Hematopoietic multipotent progenitor cell treated with erythropoietin and hydrocortisone succinate and interleukin-3 and kit ligand, for 17 days (in vitro differentiated cells): ENCODE measurements at regions not wholly inside any gene's neighbourhood (a gene's known extent, or its start where the extent isn't known, plus 50 kb on each side); places are given as distances from the start of the nearest gene placed in this dataset.

Experiments used
- DNase-seq: peaks from one replicate; pipeline ENCODE4 v3.0.0-alpha.2; 2015; ENCODE audit warnings: low spot score

DNA sequence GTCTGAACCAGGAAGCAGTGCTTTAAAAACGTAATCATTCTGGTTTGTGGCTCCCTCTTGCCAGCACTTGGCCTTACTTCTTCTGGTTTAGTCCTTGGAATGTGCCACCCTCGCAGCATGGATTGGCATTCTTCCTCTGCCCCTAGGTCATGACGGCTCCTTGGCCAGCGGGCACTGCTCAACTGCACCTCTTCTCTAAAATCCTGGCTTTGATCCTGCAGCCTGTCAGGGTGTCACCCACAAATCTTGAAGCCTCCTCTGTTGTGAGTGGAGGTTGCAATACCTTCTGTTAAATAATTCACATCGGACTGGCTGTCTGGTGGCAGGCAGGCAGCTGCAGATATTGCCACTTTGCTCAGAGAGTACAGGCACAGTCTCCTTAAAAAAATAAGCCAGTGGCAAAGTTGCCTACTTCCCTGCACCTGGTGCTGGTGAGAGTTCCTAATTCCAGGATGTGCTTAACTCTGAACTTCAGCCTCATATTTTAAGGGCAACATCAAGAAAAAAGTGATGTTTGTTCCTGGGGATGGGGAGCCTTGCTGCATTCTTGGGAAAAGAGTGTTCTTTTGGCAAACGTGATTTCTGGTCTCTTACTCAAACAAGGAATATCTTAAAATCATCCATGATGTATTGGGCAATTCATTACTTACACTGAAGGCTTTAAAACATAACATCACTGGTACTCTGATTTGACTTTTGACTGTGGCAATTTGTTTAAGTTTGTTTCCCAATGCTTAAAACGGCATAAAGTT, 179.8 kb downstream of the FOXA2 start:
- no peak for DNase-seq

DNA sequence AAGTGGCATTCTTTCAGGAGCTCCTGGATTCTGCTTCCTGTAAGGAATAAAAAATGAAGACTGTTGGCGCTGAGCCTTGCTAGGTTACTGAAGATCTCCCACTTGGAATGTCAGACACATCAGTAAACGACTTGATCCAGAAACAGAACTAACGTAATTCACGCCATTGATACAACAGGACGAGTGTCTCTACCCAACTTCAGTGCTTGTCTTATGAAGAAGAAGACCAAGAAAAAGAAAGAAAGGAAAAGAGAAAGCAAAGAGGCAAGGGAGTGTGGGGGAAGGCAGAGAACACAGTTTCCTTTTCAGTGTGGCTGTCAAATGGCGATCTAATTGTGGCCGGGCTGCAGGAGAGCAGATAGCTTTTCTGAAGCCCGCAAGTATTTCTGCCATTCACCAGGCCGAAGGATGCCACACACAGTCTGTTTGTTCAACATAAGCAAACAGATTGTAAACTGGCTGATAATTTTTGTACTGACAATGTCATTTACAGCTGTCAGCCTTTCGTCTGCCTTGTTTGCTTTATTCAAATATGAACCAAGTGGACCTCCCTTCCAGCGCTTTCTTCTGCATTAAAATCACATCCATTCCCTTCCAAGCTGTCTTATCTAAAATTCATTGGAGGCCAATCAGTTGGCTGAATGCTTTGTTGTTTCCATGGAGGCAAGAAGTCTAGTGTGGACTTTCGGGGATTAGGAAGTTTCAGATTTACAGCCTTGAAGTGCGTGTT, 180.6 kb downstream of the FOXA2 start:
- DNase-seq = no peak

DNA sequence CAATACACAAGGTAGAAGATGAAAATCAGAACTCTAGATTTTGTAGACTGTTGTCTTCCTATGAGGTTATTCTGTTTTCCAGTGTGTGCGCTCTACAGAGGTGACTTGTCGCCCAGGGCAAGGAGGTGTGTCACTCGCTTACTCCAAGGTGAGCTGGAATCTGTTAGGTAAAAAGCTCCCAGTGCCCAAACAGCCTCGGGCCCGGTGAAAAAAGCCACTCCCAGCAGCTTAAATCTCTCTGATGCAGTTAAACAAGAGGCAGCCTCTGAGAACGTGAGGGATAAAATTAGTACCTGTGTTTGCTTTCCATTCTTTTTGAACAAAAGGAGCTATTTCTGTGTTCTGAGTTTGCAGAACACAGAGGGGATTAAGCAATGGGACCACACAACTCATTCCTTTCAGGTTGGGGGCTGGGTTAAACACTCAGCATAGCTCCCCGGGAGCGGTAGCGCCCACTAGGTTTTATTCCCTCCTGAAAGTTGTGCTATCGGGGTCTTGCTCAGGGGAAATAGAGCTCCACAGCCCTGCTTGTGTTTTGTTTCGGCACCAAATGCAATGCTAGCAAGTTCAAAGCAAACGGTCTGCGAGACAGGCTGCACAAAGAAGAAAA, 181.2 kb downstream of the FOXA2 start:
- no peak for DNase-seq

DNA sequence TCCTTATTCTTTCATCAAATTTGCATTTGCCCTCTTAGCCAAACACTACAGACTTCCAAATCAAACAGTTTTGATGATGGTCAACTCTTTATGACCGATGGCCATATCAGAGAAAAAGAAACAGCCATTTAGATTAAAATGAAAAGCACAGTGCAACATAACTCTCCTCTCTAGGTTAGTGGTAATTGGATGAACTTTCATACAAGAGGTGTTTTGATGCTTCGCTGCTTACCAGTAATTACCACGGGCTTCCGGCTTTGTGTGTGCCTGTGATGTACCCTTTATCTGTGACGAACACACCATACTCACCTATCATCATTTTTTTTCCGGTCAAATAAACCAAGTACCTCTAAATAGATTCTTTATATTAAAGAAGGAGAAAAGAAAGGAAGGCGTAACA, 181.8 kb downstream of the FOXA2 start:
- no peak for DNase-seq

DNA sequence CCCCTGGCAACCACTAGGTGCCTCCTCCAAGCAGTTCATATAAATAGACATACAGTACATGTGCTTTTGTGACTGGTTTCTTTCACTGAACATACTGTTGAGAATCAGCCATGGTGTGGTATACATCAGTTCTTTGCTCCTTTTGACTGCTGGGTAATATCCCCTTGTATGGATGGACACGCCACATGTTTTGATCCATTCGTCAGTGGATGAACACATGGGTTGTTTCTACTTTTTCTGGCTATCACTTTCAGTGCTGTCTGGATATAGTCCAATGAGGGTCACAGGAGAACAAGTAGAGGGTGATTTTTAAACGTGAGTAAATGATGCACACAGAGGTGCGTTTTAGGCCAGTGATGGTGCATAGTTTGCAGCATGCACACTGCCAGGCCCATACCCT, 183.9 kb downstream of the FOXA2 start:
- no peak for DNase-seq

DNA sequence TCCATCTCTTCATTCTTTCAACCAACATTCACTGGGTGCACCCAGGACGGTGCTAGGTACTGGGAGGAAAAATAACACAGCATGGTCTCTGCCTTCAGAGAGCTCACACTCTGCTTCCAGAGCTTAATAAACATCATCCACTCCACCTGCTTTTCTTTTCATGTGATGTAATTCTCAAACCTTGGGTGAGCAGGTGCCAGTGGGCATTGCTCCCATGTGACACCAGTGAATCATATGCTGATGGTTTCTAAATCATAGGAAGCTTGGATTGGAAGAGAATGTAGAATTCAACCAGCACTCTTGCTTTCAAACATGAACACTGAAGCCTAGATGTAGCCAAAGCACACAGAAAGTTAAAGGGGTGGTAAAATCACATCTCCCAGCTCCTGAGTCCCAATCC, 189.8 kb downstream of the FOXA2 start:
- no peak for DNase-seq

DNA sequence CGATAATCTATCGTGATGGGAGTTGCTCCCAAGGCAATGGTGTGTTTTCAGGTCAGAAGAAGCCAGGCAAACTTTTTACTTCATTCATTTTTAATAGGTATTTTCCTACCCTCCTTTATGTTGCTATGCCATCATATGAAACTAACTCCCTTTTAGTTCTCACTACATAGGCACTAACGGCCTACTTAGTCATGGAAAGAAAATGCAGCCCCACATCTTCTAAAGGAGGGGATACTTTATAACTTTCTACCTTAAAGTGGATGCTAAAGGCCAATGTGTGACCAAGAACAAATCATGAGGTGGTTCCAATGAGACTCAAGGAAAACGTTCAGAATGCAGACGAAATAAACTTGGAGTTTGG, 193.8 kb downstream of the FOXA2 start:
- no peak for DNase-seq

DNA sequence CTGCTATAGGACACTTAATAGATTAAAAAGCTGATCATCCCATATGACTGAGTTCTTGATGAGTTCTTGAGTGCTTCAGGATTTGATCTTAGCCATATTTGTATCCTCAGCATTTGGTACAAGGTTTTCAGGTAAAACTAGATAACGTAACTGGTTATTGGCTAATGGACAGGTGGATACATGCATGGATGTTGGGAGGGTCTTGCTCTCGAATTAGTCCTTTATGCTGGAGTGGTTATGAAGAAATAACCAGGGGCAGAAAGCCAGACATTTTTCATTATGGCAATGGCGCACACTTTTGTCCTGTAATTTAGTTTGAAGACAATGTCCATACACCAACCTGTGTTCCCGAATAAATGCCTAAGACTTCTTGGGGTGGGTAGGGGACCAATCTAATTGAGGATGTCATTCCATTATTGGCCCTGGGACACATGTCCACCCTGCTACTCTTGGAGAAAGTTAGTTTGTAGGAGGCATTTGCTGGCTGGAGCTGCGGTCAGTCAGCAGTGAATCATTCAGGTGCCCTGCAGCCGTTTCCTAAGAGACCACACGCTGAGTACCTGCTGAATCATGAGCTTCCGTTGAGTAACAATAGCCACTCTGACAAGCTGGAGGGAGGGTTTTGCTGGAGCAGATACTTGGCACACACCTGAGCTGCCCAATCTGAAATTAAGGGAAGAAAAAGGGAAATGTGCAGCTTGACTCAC, 194.4 kb downstream of the FOXA2 start:
- no peak for DNase-seq

DNA sequence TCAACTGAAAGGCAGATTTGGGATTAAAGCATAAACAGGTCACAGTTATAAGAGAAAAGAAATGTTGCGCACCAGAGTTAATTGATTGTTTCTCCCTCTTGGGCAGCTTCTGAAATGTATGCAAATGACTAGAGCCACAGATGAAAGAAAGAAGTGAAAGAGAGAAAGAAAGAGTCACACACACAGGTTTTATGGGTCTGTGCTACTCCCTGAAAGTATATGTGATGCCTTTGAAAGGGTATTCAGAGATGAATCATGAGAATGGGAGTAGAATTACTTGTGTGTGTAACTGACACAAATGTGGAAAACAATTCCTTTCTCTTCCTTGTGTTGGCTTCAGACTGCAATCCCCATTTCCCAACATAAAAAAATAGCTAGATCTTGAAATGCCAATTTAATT, 196.9 kb downstream of the FOXA2 start:
- no peak for DNase-seq

DNA sequence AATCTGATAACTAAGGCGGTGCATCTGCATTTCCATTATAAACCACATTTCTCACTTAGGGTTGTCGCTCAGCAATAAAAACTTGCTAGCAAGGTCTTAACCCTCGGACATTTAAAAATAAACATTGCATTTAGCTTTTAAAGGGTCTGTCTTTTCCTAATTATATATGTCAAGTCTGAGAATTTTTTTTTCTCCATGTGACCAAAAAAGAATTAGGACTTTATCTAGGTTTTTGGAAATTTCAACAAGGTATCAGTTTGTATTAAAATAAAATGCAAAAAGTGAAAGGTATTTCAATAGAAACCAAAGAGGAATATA, 198.1 kb downstream of the FOXA2 start:
- no peak for DNase-seq

DNA sequence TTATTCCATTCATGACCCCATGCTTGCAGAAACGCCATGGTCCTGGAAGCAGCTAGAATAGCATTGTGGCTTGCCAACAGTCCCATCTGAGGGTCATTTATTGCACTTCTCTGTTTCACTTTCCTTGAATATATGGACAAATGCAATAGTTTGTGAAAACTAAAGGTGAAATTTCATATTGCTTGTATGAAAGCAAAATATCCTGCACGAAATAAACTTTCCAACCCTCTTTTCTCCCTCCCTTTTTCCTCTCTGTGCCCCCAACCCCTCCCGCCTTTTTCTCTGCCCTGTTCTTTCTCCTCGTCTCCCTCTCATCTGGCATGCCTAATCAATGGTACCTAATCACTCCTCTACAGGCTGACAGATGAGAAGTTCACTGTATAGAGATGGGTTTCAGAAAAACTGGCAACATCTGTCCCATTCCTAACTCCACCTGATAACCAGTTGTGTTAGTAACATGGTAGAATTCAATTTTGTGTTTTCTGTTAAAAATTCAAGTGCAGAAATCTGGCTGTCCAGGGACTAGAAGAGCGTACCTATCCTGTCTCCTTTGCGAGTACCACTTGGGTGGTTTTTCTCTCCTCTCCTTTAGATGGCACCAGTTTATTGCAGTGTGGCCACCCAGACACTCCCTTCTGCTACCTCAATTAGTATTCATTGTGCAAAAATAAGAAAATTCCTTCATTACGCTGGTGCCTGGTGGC, 198.6 kb downstream of the FOXA2 start:
- DNase-seq = no peak

DNA sequence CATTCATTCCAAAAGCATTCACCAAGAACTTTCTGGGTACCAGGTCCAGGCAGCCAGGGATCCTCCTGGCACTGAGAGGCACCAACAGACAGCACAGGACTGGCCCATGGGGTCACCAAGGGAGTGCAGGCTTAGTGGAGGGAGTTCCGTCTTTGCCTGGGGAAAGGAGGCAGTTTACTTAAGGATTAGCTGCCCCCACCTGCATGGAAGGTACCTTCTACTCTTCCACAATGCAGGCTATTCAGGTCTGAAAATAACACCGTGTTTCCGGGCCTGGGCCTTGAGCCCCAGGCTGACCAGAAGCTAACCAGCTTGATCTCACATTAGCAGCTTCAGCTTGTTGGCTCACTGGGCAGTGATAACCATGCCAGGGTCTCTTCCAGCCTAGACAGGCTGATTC, 199.4 kb downstream of the FOXA2 start:
- DNase-seq = no peak

DNA sequence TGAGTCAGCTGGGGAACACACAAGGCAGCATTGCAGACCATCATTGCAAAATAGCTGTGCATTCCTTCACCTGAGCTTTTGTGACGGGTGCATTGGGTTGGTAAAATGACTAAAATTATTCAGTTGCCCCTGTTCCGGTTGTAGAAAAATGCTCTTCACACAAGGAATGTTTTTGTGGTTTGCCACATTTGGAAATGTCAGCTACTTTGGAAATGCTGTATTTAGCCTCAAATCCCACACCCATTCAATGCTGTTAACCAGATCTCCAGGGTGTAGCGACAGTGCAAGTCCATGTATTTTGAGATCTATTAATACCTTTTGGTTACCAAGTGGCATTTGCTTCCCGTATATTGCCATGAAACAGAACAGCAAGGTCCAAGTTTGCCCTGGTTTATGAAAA, 201.2 kb downstream of the FOXA2 start:
- no peak for DNase-seq

DNA sequence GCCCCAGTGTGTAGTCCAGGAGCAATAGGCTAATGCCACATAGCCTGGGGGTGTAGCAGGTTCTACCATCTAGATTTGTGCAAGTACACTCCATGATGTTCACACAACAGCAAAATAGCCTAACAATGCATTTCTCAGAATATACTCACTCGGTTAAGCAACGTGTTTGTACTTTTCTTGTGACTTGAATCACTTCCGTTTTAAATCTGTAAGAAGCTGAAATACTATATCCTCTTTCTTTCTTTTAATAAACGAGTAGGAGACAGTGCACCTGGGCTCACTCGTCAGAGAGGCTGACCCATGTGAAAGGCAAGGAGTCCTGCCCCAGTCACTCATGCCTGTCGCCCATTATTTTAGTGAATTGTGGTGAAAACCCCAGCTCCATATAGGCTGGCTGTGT, 201.6 kb downstream of the FOXA2 start:
- DNase-seq = no peak

DNA sequence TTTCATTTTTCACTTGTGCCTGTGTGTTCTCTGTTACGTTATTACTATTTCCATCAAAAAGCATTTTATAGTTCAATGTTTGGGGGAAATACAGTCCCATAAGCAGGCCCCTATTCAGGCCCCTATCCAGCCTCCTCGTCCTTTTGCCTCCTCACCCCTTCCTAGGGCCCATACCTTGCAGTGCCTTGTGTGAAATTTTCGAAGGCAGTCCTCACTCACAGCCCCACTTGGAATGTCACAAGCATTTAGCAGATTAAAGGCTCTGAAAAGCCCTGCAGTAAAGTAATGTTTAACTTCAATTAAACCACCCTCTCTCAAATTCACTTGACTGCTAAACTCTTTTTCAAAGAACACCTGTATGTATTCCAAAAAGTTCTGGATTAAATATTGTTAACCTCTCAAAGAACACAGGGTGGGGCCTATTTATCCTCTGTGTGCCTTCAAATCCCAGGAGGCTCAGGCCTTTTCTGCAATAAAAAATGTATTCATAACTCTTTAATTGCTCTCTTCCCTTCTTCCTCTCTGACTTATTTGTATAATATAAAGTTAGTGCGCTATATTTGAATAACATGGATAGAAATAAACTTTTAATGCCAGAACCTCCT, 202.5 kb downstream of the FOXA2 start:
- DNase-seq = no peak

DNA sequence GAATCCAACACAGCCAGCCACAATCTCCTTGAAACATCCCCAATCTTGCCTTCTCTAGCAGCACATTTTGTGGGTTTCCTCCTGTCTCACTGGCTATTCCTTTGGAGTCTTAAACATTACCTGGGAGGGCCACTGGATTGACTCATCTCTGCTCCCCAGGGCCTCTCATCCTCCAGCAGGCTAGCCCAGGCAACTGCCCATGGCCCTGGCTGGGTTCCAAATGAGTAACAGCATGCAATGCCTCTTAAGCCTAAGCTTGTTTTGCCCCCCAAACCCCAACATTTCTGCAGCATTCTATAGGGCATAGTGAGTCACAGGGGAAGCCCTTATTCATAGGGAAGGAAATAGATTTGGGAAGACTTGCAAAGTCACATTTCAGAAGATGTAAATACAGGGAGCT, 204.9 kb downstream of the FOXA2 start:
- no peak for DNase-seq

DNA sequence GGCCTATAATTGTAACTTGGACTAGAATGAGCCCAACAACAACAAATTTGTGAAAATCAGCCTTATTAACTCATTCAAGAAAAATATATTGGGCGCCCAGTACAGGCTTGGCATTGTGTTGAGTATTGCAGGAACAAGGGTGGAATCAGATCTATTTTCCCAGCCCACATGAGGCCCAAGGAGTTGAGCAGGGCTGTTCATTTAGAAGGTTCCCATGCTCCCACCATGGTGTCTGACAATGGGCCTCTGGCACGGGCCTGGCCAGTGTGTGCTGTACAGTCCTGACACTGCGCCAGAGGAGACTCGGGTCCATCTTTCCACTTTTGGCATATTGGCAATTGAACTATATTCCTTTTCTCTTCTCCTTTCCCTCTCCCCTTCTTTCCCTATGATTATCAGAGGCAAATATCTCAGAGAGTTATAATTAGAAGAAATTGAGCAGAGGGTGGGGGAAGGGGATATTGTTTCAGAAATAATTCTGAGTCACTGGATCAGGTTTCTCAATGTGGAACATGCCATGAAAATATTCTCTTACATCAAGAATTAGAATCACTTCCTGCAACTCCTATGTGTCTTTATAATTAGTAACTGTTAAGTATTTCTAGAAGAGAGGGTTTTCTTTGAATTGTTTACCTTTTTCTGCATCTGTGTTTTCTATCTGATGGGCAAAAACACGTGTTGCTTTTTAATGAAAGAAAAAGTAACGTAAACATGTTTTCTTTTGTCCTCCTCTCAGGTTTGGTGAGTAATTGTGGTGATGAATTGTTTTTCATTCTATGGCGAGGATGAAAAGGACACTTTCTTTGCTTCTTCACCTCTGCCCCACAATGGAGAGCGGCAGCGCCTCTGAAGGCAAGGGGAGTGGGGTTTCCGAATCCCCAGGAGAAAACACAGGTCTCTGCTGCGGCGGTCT, 209.4 kb downstream of the FOXA2 start:
- no peak for DNase-seq

DNA sequence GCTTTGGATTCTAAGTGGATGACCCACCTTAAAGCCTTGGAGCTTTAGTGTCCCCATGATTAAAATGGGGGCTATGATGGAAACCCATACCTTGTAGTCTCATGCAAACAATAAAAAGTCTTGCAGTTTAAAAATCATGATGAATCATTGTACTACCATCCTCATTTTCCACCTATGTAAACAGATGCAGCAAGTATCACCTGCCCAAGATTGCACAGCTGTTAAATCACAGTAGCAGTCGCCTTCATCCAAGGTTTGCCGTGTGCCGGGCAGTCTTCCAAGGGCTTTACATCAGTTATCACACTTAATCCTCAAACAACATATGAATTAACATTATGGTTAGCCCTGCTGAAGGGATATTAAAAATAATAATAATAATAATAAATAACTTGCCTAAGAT, 210.3 kb downstream of the FOXA2 start:
- no peak for DNase-seq

DNA sequence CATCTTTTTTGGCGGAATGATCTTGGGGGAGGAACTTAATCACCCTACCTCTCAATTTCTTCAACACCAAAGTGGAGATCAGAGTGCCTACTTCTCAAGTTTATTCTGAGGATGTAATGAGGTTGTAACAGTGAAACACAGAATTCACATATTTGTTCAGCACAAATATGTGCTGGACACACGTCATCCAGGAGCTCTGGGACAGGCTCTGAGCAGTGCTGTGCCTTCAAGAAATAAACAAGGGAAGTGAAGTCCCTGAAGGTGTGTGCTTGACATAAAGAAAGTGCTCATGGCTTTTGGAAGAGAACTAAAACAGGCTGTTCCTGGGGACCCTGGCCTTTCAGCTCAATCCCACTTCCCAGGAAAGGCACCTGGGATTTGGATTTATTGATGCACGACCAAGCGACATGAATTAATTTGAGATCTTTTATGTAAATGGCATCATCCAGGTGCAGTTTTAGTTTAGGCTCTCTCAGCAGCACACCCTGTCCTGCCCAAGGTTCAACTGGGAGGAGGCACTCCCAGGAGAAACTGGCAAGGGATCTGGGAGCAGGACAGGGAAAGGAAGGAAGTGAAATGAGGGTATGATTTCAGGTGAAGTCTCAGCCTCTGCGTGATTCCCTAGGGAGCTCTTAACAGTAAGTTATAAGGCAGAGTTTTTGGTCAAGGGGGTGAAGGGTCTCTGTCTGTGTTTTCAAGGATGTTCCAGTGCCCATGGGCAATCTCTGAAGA, 211.0 kb downstream of the FOXA2 start:
- no peak for DNase-seq

DNA sequence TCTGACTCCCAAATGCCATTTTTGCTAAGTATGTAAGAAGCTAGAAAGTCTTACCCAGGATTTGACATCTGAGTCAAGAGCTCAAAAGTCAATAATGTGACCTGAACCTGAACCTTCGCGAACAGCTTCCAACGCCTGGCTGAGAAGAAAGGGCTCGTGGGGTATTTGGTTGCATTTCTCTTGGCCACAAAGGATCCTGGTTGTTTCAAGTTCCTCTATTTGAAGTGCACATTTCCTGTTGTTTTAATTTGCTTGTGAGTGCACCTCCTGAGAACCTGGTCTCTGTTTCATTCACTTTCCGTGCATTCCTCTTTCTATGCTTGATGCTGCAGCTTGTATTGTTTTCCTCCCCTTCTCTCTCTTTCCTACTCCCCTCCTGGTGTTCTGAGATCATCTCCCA, 212.5 kb downstream of the FOXA2 start:
- no peak for DNase-seq
